HG02642 (cell line): ENCODE measurements at regions not wholly inside any gene's neighbourhood (a gene's known extent, or its start where the extent isn't known, plus 50 kb on each side); places are given as distances from the start of the nearest gene placed in this dataset.

Source experiments
- ATAC-seq: cut with Tn5 transposase; IDR thresholded peaks from one replicate; pipeline ENCODE4 v1.9.1; 2021; ENCODE audit warnings: mild to moderate bottlenecking; ENCODE audit not compliant: unreplicated experiment, poor library complexity

GRCh38 chr4:124304941-124305340, 407.6 kb downstream of the ANKRD50 start:
- no peak for ATAC-seq

- ATAC-seq, result no peak
Observed at GRCh38 chr4:124306352-124306751, 406.2 kb downstream of the ANKRD50 start.

- no peak for ATAC-seq
Observed at GRCh38 chr4:124307143-124307542, 405.4 kb downstream of the ANKRD50 start.

GRCh38 chr4:124318292-124318691, 394.2 kb downstream of the ANKRD50 start:
- ATAC-seq, result no peak

GRCh38 chr4:124321364-124321763, 391.2 kb downstream of the ANKRD50 start:
- no peak for ATAC-seq

GRCh38 chr4:124322234-124323065, 390.1 kb downstream of the ANKRD50 start:
- ATAC-seq, result peak; percentile 56

GRCh38 chr4:124325690-124326089, 386.8 kb downstream of the ANKRD50 start:
- no peak for ATAC-seq

GRCh38 chr4:124329134-124329533, 383.4 kb downstream of the ANKRD50 start:
- ATAC-seq, result no peak

- ATAC-seq, result no peak
Observed at GRCh38 chr4:124330045-124330444, 382.5 kb downstream of the ANKRD50 start.

- ATAC-seq, result no peak
Observed at GRCh38 chr4:124331781-124332180, 380.8 kb downstream of the ANKRD50 start.

GRCh38 chr4:124333466-124333865, 379.1 kb downstream of the ANKRD50 start:
- no peak for ATAC-seq

- no peak for ATAC-seq
Observed at GRCh38 chr4:124334119-124334518, 378.4 kb downstream of the ANKRD50 start.

- no peak for ATAC-seq
Observed at GRCh38 chr4:124337874-124338273, 374.7 kb downstream of the ANKRD50 start.

GRCh38 chr4:124343661-124344171, 368.8 kb downstream of the ANKRD50 start:
- ATAC-seq, result no peak

- no peak for ATAC-seq
Observed at GRCh38 chr4:124372916-124373315, 339.6 kb downstream of the ANKRD50 start.

GRCh38 chr4:124386163-124386562, 326.4 kb downstream of the ANKRD50 start:
- ATAC-seq, result no peak

- ATAC-seq, result no peak
Observed at GRCh38 chr4:124386648-124387047, 325.9 kb downstream of the ANKRD50 start.

- no peak for ATAC-seq
Observed at GRCh38 chr4:124389591-124389990, 322.9 kb downstream of the ANKRD50 start.

- no peak for ATAC-seq
Observed at GRCh38 chr4:124390861-124391260, 321.7 kb downstream of the ANKRD50 start.

- ATAC-seq, result no peak
Observed at GRCh38 chr4:124396333-124396732, 316.2 kb downstream of the ANKRD50 start.

- ATAC-seq, result no peak
Observed at GRCh38 chr4:124401606-124402005, 310.9 kb downstream of the ANKRD50 start.

- ATAC-seq, result no peak
Observed at GRCh38 chr4:124409044-124409443, 303.5 kb downstream of the ANKRD50 start.
